HG02884 (cell line): ENCODE measurements at regions not wholly inside any gene's neighbourhood (a gene's known extent, or its start where the extent isn't known, plus 50 kb on each side); places are given as distances from the start of the nearest gene placed in this dataset.
"Not testable (repeated sequence)": the region's sequence is repeated elsewhere in the genome, so short reads cannot be mapped to it uniquely, and the experiment has no call there.

Experiments used
- ATAC-seq: cut with Tn5 transposase; IDR thresholded peaks from one replicate; pipeline ENCODE4 v1.9.1; 2021; ENCODE audit warnings: mild to moderate bottlenecking, moderate library complexity; ENCODE audit not compliant: unreplicated experiment

DNA sequence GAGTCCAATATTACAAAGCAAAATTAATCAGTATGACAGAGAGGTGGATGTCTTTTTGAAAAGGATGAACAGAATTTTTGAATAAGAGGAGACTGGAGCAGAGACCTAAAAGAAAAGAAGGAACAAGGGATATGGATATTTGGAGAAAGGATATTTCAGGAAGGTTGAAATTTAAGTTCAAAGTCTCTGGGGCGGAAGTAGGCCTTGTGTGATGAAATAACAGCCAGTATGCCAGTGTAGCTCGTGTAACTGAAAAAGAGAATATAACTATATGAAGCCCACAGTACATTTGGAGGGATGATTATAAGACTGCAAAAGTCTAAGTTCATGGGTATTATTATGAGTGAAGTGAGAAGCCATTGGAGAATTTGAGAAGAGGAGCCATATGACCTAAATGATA is 766.7 kb downstream of the GBE1 start:
- ATAC-seq, result no peak

DNA sequence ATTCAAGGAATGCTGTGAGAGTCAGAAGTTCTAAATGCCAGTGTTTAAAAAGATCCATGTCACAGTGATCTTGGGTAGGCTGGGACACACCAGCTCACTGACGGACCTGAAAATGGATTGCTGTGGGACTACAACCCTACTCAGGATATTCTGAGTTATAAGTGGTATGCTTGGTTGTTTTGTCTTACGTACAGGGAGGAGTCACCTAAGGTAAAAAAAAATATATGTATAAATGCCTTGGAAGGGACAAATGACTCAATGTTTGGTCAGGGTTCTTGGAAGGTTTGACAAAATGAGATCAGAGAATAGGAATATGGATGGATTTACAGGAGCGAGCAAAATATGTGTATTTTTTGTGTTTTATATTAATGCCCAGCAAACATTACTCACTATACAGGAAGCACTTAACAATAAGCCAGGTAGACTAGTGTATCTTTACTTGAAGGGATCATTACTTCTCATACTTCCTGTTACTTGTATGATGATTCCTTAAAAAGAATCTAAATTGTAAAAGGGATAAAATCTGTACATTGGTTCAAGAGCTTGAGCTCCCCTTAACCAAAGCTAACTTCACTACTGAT is 767.3 kb downstream of the GBE1 start:
- ATAC-seq, result no peak

DNA sequence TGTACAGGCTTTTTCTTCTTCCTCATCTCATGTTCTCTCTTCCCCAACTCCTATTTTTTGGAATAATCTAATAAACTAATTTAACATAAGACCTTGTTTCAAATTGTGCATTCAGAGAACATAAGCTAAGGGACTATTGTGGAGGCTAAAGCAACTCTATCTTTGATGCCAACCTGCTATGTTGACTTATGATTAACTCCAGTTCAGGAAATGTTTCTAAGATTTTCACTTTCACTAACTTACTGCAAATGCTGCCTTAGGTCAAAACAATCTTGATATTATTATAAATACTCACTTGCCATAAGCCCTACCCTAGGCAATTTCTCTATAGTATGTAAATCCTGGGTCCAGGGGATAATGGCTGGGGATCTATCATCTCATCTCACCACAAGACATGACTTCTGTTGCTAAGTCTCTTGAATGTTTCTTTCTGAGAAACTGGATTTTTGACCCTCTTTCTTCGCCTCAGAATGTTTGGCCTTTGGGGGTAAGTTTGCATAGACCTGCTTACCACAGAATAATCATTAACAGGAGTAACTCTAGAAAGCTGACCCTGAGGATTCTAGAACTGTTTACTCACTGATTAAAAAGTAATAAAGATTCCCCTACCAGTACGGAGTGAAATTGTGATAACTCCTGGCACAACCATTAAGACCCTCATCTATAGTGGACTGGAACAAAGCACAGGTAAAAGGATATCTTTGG is 768.1 kb downstream of the GBE1 start:
- ATAC-seq, result no peak

DNA sequence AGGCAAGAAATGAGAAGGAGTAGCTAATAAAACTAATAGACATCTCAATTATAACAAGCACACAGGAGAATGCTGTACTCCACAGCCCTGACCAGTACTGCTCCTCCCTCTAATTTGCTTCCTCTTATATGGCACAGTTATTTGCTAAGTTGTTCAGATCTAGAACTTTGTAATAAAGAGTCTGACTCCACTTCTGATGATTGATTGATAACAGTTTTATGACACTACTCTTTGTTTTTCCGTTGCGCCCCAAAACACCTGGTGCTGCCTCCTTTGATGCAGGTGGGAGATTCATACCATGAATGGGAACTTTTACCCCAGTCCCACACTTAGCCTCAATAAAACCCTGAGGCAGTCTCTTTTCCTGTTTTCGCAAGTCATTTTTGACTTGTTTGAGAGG is 777.7 kb downstream of the GBE1 start:
- ATAC-seq, result no peak

DNA sequence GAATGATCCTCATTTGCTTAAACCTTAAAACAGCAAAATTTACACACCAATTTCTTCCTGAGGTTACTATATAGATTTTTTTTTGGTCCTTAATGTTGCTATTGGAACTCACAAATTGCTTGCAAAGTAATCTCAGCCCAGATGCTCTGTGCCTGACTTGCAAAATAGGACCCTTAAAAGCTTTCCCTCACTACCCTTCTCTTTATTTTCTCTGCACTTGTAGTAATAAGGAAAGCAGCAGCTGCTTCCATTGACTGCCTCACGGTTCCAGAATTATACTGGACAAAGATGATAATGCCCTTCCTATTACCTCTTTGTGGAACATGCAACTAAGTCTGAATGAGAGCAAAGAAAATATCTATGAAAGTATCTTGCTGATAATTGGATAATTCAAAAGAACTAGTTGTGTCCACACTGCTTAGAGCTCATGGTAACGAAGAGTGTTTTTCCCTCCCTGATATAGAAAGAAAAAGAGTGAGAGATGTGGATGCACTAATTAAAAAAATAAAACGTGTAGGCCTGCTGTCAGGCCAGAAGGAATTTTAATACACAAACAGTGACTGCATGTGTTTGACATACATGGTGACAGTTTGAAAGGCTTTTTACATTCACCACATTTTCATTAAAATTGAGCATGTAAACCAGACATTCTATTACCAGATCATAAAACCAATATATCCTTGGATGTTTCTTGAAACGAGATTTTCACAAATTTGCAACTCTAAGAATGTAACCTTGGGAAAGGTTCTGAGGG is 783.1 kb downstream of the GBE1 start:
- ATAC-seq, result no peak

DNA sequence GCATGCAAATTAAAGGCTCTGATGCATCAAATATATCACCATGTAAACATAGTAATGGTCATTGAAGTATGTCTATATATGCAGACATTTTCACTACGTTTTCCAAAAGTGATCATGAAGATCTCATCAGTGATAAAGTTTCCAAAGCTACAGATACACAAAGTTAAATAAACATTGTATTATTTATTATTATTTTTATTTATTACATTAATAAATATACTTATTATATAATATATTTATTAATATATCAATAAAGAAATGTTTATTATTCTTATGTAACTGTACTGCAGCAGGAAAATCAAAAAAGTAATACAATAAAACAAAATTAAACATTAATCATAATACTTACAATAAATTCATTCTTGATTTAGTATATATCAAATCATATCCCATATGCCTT is 791.2 kb downstream of the GBE1 start:
- ATAC-seq, result no peak

DNA sequence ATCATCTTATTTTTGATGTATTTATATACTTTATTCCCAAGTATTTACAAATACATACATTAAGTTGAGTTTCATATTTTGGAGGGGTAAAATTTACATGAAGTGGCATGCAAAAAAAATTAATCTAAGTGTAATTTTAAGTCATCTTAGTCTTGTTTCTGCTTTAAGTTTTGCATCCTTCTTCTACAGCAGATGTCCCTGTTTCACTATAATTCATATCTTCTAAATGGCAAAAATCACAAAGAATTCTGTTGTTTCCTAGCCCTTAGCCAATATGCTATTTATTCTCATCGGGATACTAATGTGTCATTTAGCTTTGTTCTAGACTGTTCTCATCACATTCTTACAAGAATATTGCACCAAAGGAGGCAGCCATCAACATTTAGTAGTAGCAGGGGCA is 831.9 kb downstream of the GBE1 start:
- ATAC-seq, result no peak

DNA sequence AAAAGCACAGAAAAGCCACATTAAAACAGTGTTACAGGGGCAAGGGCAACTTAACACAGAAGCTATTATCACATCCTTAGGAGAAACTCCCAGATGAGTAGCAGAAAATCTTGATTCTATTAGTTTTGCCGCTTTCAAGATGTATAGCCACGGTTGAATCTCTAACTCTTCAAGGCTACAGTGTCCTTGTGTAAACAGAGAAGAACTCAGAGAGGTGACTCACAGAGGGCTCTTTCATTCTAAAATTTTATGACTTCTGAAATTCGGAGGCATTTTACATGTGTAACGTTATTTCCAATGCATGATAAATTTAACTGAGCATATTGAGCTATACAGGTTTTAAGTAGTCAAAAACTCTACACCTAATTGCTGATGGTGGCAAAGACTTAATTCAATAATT is 846.6 kb downstream of the GBE1 start:
- ATAC-seq, result no peak

DNA sequence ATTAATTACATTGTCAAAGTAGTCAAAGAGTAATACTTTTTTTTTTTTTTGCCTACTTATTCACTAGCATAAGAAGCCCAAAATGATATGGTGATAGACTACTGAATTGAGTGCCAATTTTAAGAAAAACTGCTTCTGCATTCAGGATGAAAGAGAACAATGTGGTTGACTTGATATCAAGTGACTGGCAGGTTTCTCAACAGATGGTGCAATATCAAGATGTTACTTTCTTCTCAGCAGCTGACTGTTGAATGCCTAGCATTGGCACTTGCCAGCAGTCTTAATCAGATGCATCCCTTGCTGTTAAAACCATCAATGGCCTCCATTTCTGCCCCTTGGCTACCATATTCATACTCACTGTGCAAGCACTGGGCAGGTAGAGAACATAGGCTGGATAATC is 863.2 kb downstream of the GBE1 start:
- no peak for ATAC-seq

DNA sequence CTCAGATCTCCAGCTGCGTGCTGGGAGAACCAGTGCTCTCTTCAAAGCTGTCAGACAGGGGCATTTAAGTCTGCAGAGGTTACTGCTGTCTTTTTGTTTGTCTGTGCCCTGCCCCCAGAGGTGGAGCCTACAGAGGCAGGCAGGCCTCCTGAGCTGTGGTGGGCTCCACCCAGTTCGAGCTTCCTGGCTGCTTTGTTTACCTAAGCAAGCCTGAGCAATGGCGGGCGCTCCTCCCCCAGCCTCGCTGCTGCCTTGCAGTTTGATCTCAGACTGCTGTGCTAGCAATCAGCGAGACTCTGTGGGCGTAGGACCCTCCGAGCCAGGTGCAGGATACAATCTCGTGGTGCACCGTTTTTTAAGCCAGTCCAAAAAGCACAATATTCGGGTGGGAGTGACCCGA is 864.4 kb downstream of the GBE1 start:
- ATAC-seq, result not testable (repeated sequence)

DNA sequence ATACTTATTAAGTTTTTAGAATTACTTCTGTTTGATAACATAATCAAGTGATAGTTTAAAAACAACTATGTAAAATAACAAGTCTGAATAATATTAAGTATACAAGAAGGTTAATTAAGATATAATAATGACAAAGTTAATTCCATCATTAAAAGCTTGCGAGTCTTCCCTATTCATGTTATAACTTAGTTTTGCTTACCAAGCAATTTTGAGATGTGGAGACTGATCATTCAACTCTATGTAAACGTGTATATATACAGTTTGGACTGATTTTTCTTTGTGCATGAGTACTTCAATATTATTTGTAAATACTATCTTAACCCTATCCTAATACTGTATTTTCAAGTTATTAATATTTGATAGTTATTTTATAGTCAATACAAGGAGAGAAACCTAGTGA is 870.9 kb downstream of the GBE1 start:
- ATAC-seq, result no peak

DNA sequence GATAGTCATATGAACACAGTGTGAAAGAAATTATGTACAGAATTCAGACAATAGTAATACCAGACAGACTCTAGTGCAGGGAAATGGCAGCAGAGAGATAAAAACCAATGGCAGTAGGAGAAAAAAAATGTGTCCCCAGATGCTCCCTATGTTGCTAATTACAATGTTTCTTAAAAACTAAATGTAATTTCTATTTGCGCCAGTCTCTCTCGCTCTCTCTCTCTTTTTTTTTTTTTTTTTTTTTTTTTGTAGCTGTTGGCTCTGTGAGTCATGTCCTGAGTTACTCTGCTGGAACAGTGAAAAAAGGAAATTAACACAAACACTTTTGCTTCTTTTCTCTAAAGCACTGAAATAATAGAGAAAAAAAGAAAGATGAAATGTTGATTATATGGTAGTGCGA is 871.9 kb downstream of the GBE1 start:
- no peak for ATAC-seq

DNA sequence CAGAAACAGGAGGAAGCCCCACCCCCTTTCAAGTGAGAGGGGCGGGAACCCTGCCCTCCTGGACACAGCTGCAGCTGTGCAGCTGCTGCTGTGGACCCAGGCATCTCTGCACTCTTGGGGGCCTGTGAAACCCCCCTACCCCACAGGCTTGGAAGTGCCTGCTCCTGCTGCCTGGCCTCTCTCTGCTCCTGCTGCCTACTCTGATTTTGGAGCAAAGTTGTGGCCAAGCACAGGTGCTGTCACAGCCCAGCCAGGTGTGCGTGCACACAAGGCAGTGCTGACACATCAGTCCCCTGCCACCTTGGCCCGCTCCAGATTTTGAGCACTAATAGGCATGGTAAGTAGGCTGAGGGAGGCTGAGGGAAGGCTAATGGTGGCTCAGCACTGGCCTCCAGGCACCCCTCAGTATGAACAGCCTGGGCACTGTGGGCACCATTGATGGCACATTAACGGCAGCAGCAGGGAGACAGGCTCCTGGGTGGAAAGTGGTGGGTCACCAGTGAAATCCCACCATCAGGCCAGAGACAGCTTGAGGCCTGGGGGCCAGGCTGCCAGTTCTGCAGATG is 890.9 kb downstream of the GBE1 start:
- no peak for ATAC-seq

DNA sequence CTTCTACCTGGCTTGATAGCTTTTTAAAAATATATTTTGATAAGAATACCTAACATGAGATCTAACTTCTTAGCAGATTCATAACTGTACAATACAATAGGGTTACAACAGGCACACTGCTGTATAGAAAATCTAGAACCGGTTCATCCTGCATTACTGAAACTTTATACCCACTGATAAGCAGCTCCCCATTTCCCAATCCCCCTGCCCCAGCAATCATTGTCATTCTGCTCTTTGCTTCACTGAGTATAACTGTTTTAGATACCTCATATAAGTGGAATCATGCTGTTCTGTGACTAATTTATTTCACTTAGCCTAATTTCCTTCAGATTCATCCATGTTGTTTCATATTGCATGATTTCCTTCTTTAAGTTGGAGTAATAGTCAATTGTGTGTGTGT is 906.0 kb downstream of the GBE1 start:
- no peak for ATAC-seq

DNA sequence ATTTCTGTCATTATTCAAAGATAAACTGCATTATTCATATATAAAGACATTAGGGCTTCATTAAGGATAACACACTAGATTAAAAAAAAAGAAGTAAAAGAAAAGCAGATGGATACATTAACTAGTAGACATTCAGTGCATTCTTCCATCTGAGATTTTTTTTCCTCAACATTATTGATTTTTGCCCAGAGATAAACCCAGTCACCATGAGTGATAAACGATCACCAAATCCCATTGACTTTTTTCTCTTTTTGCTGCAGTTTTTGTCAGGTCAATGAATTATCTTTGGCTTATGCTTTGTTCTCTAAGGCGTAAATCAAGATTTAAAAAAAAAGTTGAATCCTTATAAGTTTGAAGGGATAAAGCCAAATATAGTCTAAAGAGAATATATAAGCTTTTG is 925.0 kb downstream of the GBE1 start:
- no peak for ATAC-seq

DNA sequence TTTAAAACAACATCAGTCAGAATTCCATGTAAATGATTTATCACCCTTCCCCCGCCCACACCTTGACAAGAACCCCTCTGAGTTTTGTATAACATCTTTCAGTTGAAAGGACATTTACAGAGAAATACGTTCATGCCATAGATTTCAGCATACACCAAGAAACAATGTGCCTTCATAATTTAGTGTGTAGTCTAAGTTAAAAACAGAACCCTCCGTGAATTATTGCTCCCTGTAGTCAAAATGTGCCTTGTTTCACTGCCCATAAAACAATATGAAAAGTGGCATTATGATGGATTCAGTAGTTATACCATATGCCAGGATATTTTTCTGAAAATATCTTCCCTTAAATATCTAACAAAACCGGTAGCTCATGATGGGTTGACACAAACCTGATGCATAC is 953.9 kb downstream of the GBE1 start:
- no peak for ATAC-seq

DNA sequence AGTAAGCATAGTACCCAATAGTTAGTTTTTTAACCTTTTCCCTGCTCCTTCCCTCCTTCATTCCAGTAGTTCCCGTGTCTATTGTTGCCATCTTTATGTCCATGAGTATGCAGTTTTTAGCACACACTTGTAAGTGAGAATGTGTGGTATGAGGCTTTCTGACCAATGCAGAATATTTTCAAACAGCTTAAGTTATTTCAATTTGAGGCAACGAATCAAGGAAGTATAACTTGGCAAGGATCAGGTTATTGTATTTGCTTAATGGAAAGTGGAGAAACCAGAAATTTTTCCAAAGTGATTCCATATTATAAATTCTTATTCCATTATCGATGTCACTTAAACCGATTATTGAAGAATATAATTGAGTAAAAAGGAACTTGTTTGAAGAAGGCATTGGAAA is 954.8 kb downstream of the GBE1 start:
- no peak for ATAC-seq

DNA sequence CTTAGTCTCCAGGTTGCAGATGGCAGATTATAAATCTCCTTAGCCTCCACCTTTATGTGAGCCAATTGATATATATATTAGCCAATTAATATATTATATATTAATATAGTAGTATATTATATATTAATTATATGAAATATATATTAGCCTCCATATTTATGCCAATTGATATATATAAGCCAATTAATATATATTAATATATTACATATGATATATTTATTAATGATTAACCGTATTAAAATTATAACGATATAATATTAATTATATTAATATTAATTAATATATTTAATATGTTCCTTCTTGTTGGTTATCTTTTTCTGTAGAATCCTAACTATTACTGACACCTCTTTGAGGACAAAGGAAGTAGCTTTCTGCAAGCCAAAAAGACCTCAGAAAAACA is 972.5 kb downstream of the GBE1 start:
- ATAC-seq, result no peak

DNA sequence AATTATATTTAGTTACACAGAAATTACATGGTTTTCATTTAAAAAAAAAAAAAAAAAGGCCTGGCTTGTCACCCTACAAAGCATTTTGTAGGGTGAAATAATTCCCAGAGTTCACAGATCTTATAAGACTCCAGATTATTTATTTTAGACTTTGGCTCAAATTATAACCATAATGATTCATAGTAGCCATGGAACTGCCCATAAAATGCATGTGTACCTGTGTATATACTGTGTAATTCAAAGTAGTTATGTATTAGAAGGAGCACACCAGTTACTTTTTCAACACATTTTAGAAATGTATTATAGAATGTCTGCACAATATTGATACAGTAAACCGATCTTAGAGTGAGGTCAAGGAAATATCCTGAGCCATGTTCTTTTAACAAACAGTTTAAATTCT is 975.6 kb downstream of the GBE1 start:
- ATAC-seq, result no peak

DNA sequence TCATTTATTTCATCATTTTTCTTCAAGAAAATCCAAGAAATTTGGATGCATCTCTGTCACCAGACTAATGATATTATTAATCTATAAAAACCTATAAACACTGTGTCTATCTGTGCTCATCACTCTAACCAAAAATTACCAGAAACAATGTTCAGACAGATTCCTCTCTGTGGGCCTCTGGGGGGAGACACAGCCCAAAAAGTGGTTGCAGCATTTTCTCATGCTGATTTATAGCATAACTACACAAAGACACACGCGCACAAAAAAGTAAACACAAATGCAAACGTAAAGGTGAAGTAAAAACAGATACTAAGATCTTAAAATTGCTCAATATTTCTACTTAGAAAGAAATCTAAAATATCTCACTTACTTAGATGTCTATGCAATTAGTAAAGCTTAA is 976.0 kb downstream of the GBE1 start:
- no peak for ATAC-seq

DNA sequence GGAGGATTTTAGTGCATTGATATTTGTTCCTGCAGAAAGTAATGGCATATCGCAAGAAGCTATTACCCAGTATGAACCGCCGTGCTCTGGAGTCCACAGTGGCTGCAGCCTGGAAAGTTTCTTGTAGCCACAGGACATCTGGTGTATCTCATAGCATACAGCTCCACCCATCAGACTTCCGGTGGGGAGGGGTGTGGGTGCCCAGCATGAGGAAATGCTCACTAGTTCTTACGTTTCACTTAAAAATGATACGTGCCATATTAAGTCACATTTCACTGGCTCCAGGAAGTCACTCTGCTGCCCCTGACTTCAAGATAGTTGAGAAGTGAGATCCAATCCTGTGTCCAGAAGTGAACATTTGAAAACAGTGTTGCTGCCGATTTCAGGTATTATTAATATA is 990.4 kb downstream of the GBE1 start:
- ATAC-seq, result no peak
